K562 (cell line): ENCODE measurements at regions not wholly inside any gene's neighbourhood (a gene's known extent, or its start where the extent isn't known, plus 50 kb on each side); places are given as distances from the start of the nearest gene placed in this dataset.

Experiments used
- ADNP ChIP-seq: fragments of 200-800 bp; sonication (Bioruptor generic); IDR thresholded peaks from 2 replicates; pipeline ENCODE4 v1.6.1; 2016; ENCODE audit warnings: missing genetic modification characterization, missing compliant biosample characterization
- BCOR ChIP-seq: fragments of 450-650 bp; IDR thresholded peaks from 2 replicates; pipeline ENCODE4 v1.6.1; 2016
- CBX2 ChIP-seq: fragments of 200-600 bp; sonication (generic); IDR thresholded peaks from one replicate; pipeline ENCODE4 v1.6.1; 2012; ENCODE audit warnings: mild to moderate bottlenecking, low read length, inconsistent platforms; ENCODE audit not compliant: insufficient read depth, poor library complexity, severe bottlenecking
- KDM1A ChIP-seq, 2 experiments: fragments of 450-650 bp; IDR thresholded peaks; 2 replicates each; pipeline ENCODE4 v1.6.1; 2016; ENCODE audit warnings: mild to moderate bottlenecking in 2 of 2
- KDM2B ChIP-seq: fragments of 250-450 bp; sonication (Bioruptor Pico); IDR thresholded peaks from 2 replicates; pipeline ENCODE4 v1.8.0; 2021; ENCODE audit warnings: mild to moderate bottlenecking, moderate library complexity
- POLR2A ChIP-seq: fragments of 450-650 bp; conservative IDR thresholded peaks from 2 replicates; pipeline ENCODE4 v1.6.1; 2016
- PRMT5 ChIP-seq: sonication (generic); formaldehyde crosslinking; IDR thresholded peaks from 2 replicates; pipeline ENCODE4 v1.5.0; 2020; ENCODE audit warnings: missing genetic modification reagents
- ZKSCAN1 ChIP-seq: fragments of 150-350 bp; IDR thresholded peaks from 2 replicates; pipeline ENCODE4 v1.6.1; 2016; ENCODE audit warnings: low read depth, low read length
- ZNF444 ChIP-seq: fragments of 250-450 bp; sonication (Bioruptor Pico); IDR thresholded peaks from 2 replicates; pipeline ENCODE4 v1.4.0; 2020; ENCODE audit warnings: mild to moderate bottlenecking, moderate library complexity
- ZSCAN32 ChIP-seq: fragments of 450-650 bp; formaldehyde crosslinking; IDR thresholded peaks from 2 replicates; pipeline ENCODE4 v1.4.0; 2020; ENCODE audit warnings: mild to moderate bottlenecking, moderate library complexity
- TF ChIP-seq, protein P1 (sequence below): fragments of 250-450 bp; sonication (Bioruptor Pico); IDR thresholded peaks from 2 replicates; pipeline ENCODE4 v1.4.0; 2020
- TF ChIP-seq, protein P2 (sequence below): IDR thresholded peaks from 2 replicates; pipeline ENCODE4 v1.6.1; 2012; ENCODE audit warnings: low read depth, low read length, improper control_type of control experiment, borderline replicate concordance

- TF ChIP-seq, protein P1, sequence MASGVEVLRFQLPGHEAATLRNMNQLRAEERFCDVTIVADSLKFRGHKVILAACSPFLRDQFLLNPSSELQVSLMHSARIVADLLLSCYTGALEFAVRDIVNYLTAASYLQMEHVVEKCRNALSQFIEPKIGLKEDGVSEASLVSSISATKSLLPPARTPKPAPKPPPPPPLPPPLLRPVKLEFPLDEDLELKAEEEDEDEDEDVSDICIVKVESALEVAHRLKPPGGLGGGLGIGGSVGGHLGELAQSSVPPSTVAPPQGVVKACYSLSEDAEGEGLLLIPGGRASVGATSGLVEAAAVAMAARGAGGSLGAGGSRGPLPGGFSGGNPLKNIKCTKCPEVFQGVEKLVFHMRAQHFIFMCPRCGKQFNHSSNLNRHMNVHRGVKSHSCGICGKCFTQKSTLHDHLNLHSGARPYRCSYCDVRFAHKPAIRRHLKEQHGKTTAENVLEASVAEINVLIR (CRISPR knock-in tag), result no peak
- TF ChIP-seq, protein P2, sequence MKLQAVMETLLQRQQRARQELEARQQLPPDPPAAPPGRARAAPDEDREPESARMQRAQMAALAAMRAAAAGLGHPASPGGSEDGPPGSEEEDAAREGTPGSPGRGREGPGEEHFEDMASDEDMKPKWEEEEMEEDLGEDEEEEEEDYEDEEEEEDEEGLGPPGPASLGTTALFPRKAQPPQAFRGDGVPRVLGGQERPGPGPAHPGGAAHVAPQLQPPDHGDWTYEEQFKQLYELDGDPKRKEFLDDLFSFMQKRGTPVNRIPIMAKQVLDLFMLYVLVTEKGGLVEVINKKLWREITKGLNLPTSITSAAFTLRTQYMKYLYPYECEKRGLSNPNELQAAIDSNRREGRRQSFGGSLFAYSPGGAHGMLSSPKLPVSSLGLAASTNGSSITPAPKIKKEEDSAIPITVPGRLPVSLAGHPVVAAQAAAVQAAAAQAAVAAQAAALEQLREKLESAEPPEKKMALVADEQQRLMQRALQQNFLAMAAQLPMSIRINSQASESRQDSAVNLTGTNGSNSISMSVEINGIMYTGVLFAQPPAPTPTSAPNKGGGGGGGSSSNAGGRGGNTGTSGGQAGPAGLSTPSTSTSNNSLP, result no peak
- no peak for TF ChIP-seq ZSCAN32 (CRISPR knock-in tag)
- no peak for TF ChIP-seq ZKSCAN1
- no peak for TF ChIP-seq POLR2A
- TF ChIP-seq KDM1A (IDR thresholded peaks at IDR 0.05), result peak; percentile 17 to 22; a peak in 1 of 4 replicates
- no peak for TF ChIP-seq KDM2B (CRISPR knock-in tag)
- no peak for TF ChIP-seq CBX2
- peak; percentile 79; the same call in 1 of the 2 replicates for TF ChIP-seq ADNP
- no peak for TF ChIP-seq PRMT5 (CRISPR knock-in tag)
- TF ChIP-seq ZNF444, result no peak
- peak; percentile 77; the same call in 1 of the 2 replicates for TF ChIP-seq BCOR
Observed at GRCh38 chr3:72483554-72484104, 364.6 kb downstream of the SHQ1 start (continued).
